ENCODE measurements at regions not wholly inside any gene's neighbourhood (a gene's known extent, or its start where the extent isn't known, plus 50 kb on each side); places are given as distances from the start of the nearest gene placed in this dataset.

- DNase-seq, result no peak
- H3K4me3 Mint-ChIP-seq, result no peak overlapping the region
- no peaks in the 10 kb centered on the region for H3K36me3 Mint-ChIP-seq (ENCODE audit: low read depth)
- H3K27ac Mint-ChIP-seq, result no peak overlapping the region
- H3K9me3 Mint-ChIP-seq, result no peaks in the 10 kb centered on the region
- no peaks in the 10 kb centered on the region for H3K4me1 Mint-ChIP-seq
- CTCF ChIA-PET, result interaction anchor here (0.6 to 1.0 kb wide), 2 partner anchors 14 to 18 kb away, joined by 3 read pairs; no protein-coding TSS in a partner anchor
- H3K27me3 Mint-ChIP-seq, result no peaks in the 10 kb centered on the region
- POLR2A ChIA-PET, result no interaction called here
Observed at GRCh38 chr11:129680907-129681306, 134.7 kb upstream of the TMEM45B start.

DNA sequence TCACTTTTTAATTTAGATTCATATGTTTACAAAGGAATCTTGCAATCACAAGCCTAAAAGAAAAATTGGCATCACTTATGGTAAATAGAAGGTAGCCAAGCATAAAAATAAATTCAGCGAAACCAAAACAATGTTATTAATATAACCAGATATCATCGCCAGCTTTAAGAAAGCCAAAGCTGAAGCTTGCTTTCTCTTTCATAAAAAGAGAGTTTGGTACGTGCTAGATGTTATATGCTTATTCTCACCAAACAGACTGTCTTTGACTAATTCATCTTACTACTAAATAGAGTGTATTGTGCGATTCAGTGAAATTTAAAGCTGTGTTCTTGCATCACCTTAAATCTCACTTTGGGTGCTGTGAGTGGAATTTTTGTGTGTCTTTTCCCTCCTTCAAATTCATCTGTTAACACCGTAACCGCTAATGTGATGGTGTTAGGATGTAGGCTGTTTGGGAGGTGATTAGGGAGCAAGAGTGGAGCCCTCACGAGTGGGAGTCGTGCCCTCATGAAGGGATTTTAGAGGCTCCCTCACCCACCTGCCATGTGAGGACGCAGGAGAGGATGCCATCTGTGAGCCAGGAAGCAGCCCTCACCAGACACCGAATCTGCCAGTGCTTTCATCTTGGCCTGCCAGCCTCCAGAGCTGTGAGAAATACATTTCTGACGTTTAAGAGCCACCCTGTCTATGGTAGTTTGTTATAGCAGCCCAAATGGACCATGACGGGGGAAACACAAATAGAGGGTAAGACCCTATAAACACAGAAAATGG is 134.1 kb upstream of the TMEM45B start:
- DNase-seq, result no peak
- CTCF ChIA-PET, result interaction anchor here (1.0 kb wide), 1 partner anchor 13 kb away, joined by 3 read pairs; no protein-coding TSS in a partner anchor
- H3K27ac Mint-ChIP-seq, result no peak overlapping the region
- POLR2A ChIA-PET, result no interaction called here
- no peaks in the 10 kb centered on the region for H3K9me3 Mint-ChIP-seq
- H3K4me3 Mint-ChIP-seq, result no peak overlapping the region
- no peaks in the 10 kb centered on the region for H3K36me3 Mint-ChIP-seq (ENCODE audit: low read depth)
- H3K4me1 Mint-ChIP-seq, result no peaks in the 10 kb centered on the region
- no peaks in the 10 kb centered on the region for H3K27me3 Mint-ChIP-seq

- DNase-seq, result no peak
- Mint-ChIP-seq H3K9me3 (no peaks in the 10 kb centered on the region), H3K27ac (no peak overlapping the region), H3K4me1 (no peaks in the 10 kb centered on the region), H3K27me3 (no peaks in the 10 kb centered on the region), H3K4me3 (no peak overlapping the region), H3K36me3 (ENCODE audit: low read depth) (no peaks in the 10 kb centered on the region)
- ChIA-PET POLR2A (no interaction called here), CTCF (interaction anchor here (0.7 to 1.7 kb wide), 2 partner anchors 9 to 796 kb away, joined by 3 to 7 read pairs; no protein-coding TSS in a partner anchor)
Observed at GRCh38 chr11:129686269-129686668, 129.4 kb upstream of the TMEM45B start.

- Mint-ChIP-seq H3K4me3 (no peak overlapping the region), H3K27ac (no peak overlapping the region), H3K36me3 (ENCODE audit: low read depth) (no peaks in the 10 kb centered on the region), H3K27me3 (no peaks in the 10 kb centered on the region), H3K9me3 (no peaks in the 10 kb centered on the region), H3K4me1 (peaks cover 5% of the 10 kb centered on the region)
- DNase-seq, result no peak
- CTCF ChIA-PET, result no interaction called here
- POLR2A ChIA-PET, result no interaction called here
Observed at GRCh38 chr11:129691142-129691541, 124.5 kb upstream of the TMEM45B start.

DNA sequence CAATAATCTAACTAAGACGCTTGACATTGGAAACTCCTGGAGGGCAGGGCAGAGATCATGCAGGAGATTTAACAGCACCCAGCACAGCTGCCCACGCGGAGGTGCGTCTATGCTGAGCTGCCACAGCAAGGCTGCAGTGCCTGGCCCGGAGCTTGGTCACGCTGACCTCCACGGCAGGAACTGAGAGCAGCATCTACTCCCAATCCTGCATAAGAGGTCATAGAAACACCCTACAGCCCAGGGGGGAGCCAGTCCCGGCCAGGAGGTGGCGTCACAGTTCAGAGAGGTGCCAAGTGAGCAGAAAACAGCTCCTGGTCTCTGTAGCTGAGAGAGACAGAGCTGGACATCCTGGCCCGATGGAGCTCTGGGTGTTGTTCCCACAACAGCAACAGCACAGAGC is 121.1 kb upstream of the TMEM45B start:
- H3K27me3 Mint-ChIP-seq, result no peaks in the 10 kb centered on the region
- H3K36me3 Mint-ChIP-seq (ENCODE audit: low read depth), result no peaks in the 10 kb centered on the region
- DNase-seq, result no peak
- ChIA-PET CTCF (interaction anchor here (1.1 to 1.6 kb wide), 3 partner anchors 13 to 576 kb away, joined by 3 to 5 read pairs (median 3); no protein-coding TSS in a partner anchor), POLR2A (no interaction called here)
- H3K4me3 Mint-ChIP-seq, result no peak overlapping the region
- no peaks in the 10 kb centered on the region for H3K9me3 Mint-ChIP-seq
- H3K27ac Mint-ChIP-seq, result no peak overlapping the region
- H3K4me1 Mint-ChIP-seq, result peaks cover 5% of the 10 kb centered on the region

- peaks cover 5% of the 10 kb centered on the region for H3K4me1 Mint-ChIP-seq
- no peak for DNase-seq
- no peaks in the 10 kb centered on the region for H3K36me3 Mint-ChIP-seq (ENCODE audit: low read depth)
- H3K27ac Mint-ChIP-seq, result no peak overlapping the region
- H3K9me3 Mint-ChIP-seq, result no peaks in the 10 kb centered on the region
- H3K4me3 Mint-ChIP-seq, result no peak overlapping the region
- no peaks in the 10 kb centered on the region for H3K27me3 Mint-ChIP-seq
- ChIA-PET CTCF (interaction anchor here (0.7 to 1.6 kb wide), 8 partner anchors 9 to 577 kb away, joined by 3 to 7 read pairs (median 3); no protein-coding TSS in a partner anchor), POLR2A (no interaction called here)
Observed at GRCh38 chr11:129694966-129695365, 120.7 kb upstream of the TMEM45B start.

DNA sequence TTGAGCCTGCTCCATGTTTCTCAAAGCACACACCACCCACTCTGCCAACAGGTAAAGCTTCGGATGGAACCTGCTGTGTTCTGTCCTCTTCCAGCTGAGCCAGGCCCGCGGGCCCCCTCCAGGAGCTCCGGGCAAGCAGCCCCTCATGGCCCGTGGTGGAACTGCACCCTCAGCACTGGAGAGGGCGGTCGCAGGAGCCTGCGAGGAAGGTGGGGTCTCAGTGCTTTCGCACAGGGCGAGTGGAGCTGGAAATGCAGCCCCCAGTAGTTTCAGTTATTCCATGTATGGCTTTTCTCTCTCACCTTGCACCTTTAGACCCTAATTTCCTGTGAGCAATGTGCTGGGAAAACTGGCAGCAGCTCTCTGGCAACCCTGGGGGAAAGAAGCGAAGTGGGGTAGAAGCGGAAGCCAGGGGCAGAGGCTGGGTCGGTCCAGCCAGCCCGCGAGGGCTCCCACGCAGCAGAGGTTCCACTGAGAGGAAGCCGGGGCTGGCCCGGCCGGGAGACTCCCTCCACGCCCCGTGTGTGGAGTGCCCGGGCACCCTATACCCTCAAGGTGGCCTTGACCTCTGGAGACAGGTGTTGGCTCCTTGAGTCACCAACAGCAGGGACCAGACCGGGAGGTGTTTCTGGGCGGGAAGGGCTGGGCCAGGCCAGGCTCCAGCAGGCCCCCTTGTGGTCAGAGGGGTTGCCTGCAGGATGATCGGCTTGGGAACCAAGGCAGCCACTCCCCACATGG is 119.9 kb upstream of the TMEM45B start:
- DNase-seq, result peak; percentile 61
- H3K27me3 Mint-ChIP-seq, result no peaks in the 10 kb centered on the region
- H3K9me3 Mint-ChIP-seq, result no peaks in the 10 kb centered on the region
- POLR2A ChIA-PET, result no interaction called here
- peak overlapping the region; percentile 38 for H3K4me3 Mint-ChIP-seq
- peaks cover 5% of the 10 kb centered on the region for H3K4me1 Mint-ChIP-seq
- H3K36me3 Mint-ChIP-seq (ENCODE audit: low read depth), result no peaks in the 10 kb centered on the region
- CTCF ChIA-PET, result interaction anchor here (0.6 to 2.2 kb wide), 12 partner anchors 9 to 577 kb away, joined by 3 to 7 read pairs (median 3); partner anchors contain the start of gene BARX2
- H3K27ac Mint-ChIP-seq, result no peak overlapping the region

- no peaks in the 10 kb centered on the region for H3K9me3 Mint-ChIP-seq
- POLR2A ChIA-PET, result no interaction called here
- no peak for DNase-seq
- no peaks in the 10 kb centered on the region for H3K27me3 Mint-ChIP-seq
- H3K4me3 Mint-ChIP-seq, result no peak overlapping the region
- CTCF ChIA-PET, result interaction anchor here (0.6 to 2.2 kb wide), 5 partner anchors 11 to 320 kb away, joined by 3 to 7 read pairs (median 3); partner anchors contain the start of gene BARX2
- no peak overlapping the region for H3K27ac Mint-ChIP-seq
- no peaks in the 10 kb centered on the region for H3K36me3 Mint-ChIP-seq (ENCODE audit: low read depth)
- peaks cover 5% of the 10 kb centered on the region for H3K4me1 Mint-ChIP-seq
Observed at GRCh38 chr11:129696309-129696989, 119.2 kb upstream of the TMEM45B start.

GRCh38 chr11:129698212-129698611 is 117.4 kb upstream of the TMEM45B start:
- CTCF ChIA-PET, result no interaction called here
- Mint-ChIP-seq H3K4me3 (no peak overlapping the region), H3K27ac (no peak overlapping the region), H3K27me3 (no peaks in the 10 kb centered on the region), H3K9me3 (no peaks in the 10 kb centered on the region), H3K36me3 (ENCODE audit: low read depth) (no peaks in the 10 kb centered on the region), H3K4me1 (peaks cover 5% of the 10 kb centered on the region)
- DNase-seq, result no peak
- POLR2A ChIA-PET, result no interaction called here

DNA sequence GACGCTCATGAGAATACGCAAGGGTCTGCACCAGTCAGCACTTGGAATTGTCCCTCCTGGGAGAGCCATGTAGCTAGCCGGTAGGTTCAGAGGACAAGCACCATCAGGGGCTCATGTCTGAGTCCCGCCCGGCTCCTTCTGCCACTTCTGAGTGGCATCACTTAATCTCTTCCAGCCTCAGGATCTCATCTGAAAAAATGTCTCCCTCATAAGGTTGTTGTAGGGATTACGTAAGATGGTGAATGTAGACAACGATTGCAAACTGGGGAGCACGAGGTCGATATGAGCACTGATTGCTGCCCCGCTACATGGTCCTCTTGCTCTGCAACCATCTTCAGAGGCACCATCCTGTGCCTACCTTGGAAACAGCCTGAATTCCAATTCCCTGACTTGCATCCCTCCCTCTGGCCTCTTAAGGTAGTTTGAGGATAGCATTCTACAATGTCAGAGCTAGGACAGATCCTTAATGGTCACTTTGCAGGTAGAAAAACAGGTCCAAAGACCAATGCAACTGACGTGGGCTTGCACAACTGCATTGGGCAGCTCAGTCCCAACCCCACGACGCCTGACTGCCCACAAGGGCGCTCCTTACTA is 115.8 kb upstream of the TMEM45B start:
- Mint-ChIP-seq H3K27ac (no peak overlapping the region), H3K36me3 (ENCODE audit: low read depth) (no peaks in the 10 kb centered on the region), H3K4me3 (no peak overlapping the region), H3K27me3 (no peaks in the 10 kb centered on the region), H3K9me3 (no peaks in the 10 kb centered on the region), H3K4me1 (peaks cover 5% of the 10 kb centered on the region)
- ChIA-PET CTCF (no interaction called here), POLR2A (no interaction called here)
- no peak for DNase-seq

- no peak overlapping the region for H3K27ac Mint-ChIP-seq
- no peaks in the 10 kb centered on the region for H3K9me3 Mint-ChIP-seq
- CTCF ChIA-PET, result no interaction called here
- POLR2A ChIA-PET, result no interaction called here
- no peaks in the 10 kb centered on the region for H3K36me3 Mint-ChIP-seq (ENCODE audit: low read depth)
- DNase-seq, result no peak
- H3K4me1 Mint-ChIP-seq, result peaks cover 3% of the 10 kb centered on the region
- no peaks in the 10 kb centered on the region for H3K27me3 Mint-ChIP-seq
- H3K4me3 Mint-ChIP-seq, result no peak overlapping the region
Observed at GRCh38 chr11:129700701-129701100, 114.9 kb upstream of the TMEM45B start.

GRCh38 chr11:129701706-129702105 is 113.9 kb upstream of the TMEM45B start:
- no peaks in the 10 kb centered on the region for H3K36me3 Mint-ChIP-seq (ENCODE audit: low read depth)
- no peaks in the 10 kb centered on the region for H3K9me3 Mint-ChIP-seq
- no peak overlapping the region for H3K27ac Mint-ChIP-seq
- no peaks in the 10 kb centered on the region for H3K4me1 Mint-ChIP-seq
- DNase-seq, result no peak
- no peaks in the 10 kb centered on the region for H3K27me3 Mint-ChIP-seq
- POLR2A ChIA-PET, result no interaction called here
- CTCF ChIA-PET, result no interaction called here
- no peak overlapping the region for H3K4me3 Mint-ChIP-seq
